ENCODE measurements at regions not wholly inside any gene's neighbourhood (a gene's known extent, or its start where the extent isn't known, plus 50 kb on each side); places are given as distances from the start of the nearest gene placed in this dataset.
"Not testable (repeated sequence)": the region's sequence is repeated elsewhere in the genome, so short reads cannot be mapped to it uniquely, and the experiment has no call there.

- DNase-seq (ENCODE audit: low read depth) = no peak
Observed at GRCh38 chr1:98575955-98576354, 85.6 kb upstream of the SNX7 start.

GRCh38 chr1:98565951-98566350, 95.6 kb upstream of the SNX7 start:
- DNase-seq (ENCODE audit: low read depth) = no peak

GRCh38 chr1:98559291-98559690, 102.2 kb upstream of the SNX7 start:
- DNase-seq (ENCODE audit: low read depth) = no peak

- no peak for DNase-seq (ENCODE audit: low read depth)
Observed at GRCh38 chr1:98557895-98558294, 103.6 kb upstream of the SNX7 start.

- no peak for DNase-seq (ENCODE audit: low read depth)
Observed at GRCh38 chr1:98556521-98557158, 104.9 kb upstream of the SNX7 start.

GRCh38 chr1:98555814-98556213, 105.7 kb upstream of the SNX7 start:
- DNase-seq (ENCODE audit: low read depth) = no peak

- not testable (repeated sequence) for DNase-seq (ENCODE audit: low read depth)
Observed at GRCh38 chr1:98552576-98553074, 108.9 kb upstream of the SNX7 start.

- DNase-seq (ENCODE audit: low read depth) = no peak
Observed at GRCh38 chr1:98550076-98550475, 111.4 kb upstream of the SNX7 start.

- DNase-seq (ENCODE audit: low read depth) = no peak
Observed at GRCh38 chr1:98546319-98546718, 115.2 kb upstream of the SNX7 start.

- no peak for DNase-seq (ENCODE audit: low read depth)
Observed at GRCh38 chr1:98538106-98538505, 123.4 kb upstream of the SNX7 start.

GRCh38 chr1:98523256-98523655, 138.3 kb upstream of the SNX7 start:
- DNase-seq (ENCODE audit: low read depth) = no peak

- DNase-seq (ENCODE audit: low read depth) = no peak
Observed at GRCh38 chr1:98516306-98516705, 145.2 kb upstream of the SNX7 start.

- no peak for DNase-seq (ENCODE audit: low read depth)
Observed at GRCh38 chr1:98515744-98516143, 145.8 kb upstream of the SNX7 start.

- DNase-seq (ENCODE audit: low read depth) = not testable (repeated sequence)
Observed at GRCh38 chr1:98512216-98512615, 149.3 kb upstream of the SNX7 start.

- DNase-seq (ENCODE audit: low read depth) = no peak
Observed at GRCh38 chr1:98503771-98504170, 157.8 kb upstream of the SNX7 start.

GRCh38 chr1:98502937-98503336, 158.6 kb upstream of the SNX7 start:
- DNase-seq (ENCODE audit: low read depth) = no peak

GRCh38 chr1:98500324-98500723, 161.2 kb upstream of the SNX7 start:
- no peak for DNase-seq (ENCODE audit: low read depth)

GRCh38 chr1:98498651-98499050, 162.9 kb upstream of the SNX7 start:
- DNase-seq (ENCODE audit: low read depth) = no peak

GRCh38 chr1:98497497-98497896, 164.0 kb upstream of the SNX7 start:
- DNase-seq (ENCODE audit: low read depth) = no peak

- no peak for DNase-seq (ENCODE audit: low read depth)
Observed at GRCh38 chr1:98496256-98496995, 165.1 kb upstream of the SNX7 start.

- no peak for DNase-seq (ENCODE audit: low read depth)
Observed at GRCh38 chr1:98493469-98493868, 168.1 kb upstream of the SNX7 start.

- no peak for DNase-seq (ENCODE audit: low read depth)
Observed at GRCh38 chr1:98490099-98490498, 171.4 kb upstream of the SNX7 start.

GRCh38 chr1:98487620-98488019, 173.9 kb upstream of the SNX7 start:
- no peak for DNase-seq (ENCODE audit: low read depth)

GRCh38 chr1:98482611-98483010, 178.9 kb upstream of the SNX7 start:
- no peak for DNase-seq (ENCODE audit: low read depth)
